GM19397 (cell line): ENCODE measurements at regions not wholly inside any gene's neighbourhood (a gene's known extent, or its start where the extent isn't known, plus 50 kb on each side); places are given as distances from the start of the nearest gene placed in this dataset.

Experiments used
- ATAC-seq: cut with Tn5 transposase; IDR thresholded peaks from one replicate; pipeline ENCODE4 v1.9.1; 2021; ENCODE audit warnings: mild to moderate bottlenecking, moderate library complexity; ENCODE audit not compliant: unreplicated experiment

GRCh38 chr11:116207421-116208141 is 565.2 kb downstream of the BUD13 start:
- ATAC-seq: no peak

- no peak for ATAC-seq
Measured at GRCh38 chr11:116207019-116207418, 565.8 kb downstream of the BUD13 start.

- ATAC-seq: no peak
Measured at GRCh38 chr11:116202922-116203321, 569.9 kb downstream of the BUD13 start.

GRCh38 chr11:116200564-116200963 is 572.2 kb downstream of the BUD13 start:
- no peak for ATAC-seq

GRCh38 chr11:116199182-116199581 is 573.6 kb downstream of the BUD13 start:
- ATAC-seq: no peak

GRCh38 chr11:116194156-116194904 is 578.5 kb downstream of the BUD13 start:
- ATAC-seq: no peak

GRCh38 chr11:116193321-116194131 is 579.3 kb downstream of the BUD13 start:
- ATAC-seq: no peak

GRCh38 chr11:116192509-116193210 is 580.1 kb downstream of the BUD13 start:
- ATAC-seq: no peak

GRCh38 chr11:116190861-116191260 is 581.9 kb downstream of the BUD13 start:
- no peak for ATAC-seq

- no peak for ATAC-seq
Measured at GRCh38 chr11:116189408-116190170, 583.2 kb downstream of the BUD13 start.

GRCh38 chr11:116188350-116188749 is 584.4 kb downstream of the BUD13 start:
- no peak for ATAC-seq

- no peak for ATAC-seq
Measured at GRCh38 chr11:116187026-116187425, 585.8 kb downstream of the BUD13 start.

- ATAC-seq: no peak
Measured at GRCh38 chr11:116185551-116185950, 587.2 kb downstream of the BUD13 start.

- no peak for ATAC-seq
Measured at GRCh38 chr11:116184763-116185162, 588.0 kb downstream of the BUD13 start.

- no peak for ATAC-seq
Measured at GRCh38 chr11:116182356-116182966, 590.3 kb downstream of the BUD13 start.

- no peak for ATAC-seq
Measured at GRCh38 chr11:116180806-116181600, 591.8 kb downstream of the BUD13 start.

- no peak for ATAC-seq
Measured at GRCh38 chr11:116179401-116179800, 593.4 kb downstream of the BUD13 start.

GRCh38 chr11:116177521-116178210 is 595.1 kb downstream of the BUD13 start:
- ATAC-seq: no peak
